K562 (cell line): ENCODE measurements at regions not wholly inside any gene's neighbourhood (a gene's known extent, or its start where the extent isn't known, plus 50 kb on each side); places are given as distances from the start of the nearest gene placed in this dataset.

Experiments used
- ATF2 ChIP-seq: sonication (generic); formaldehyde crosslinking; IDR thresholded peaks from 2 replicates; pipeline ENCODE4 v1.8.1; 2022; ENCODE audit warnings: missing genetic modification reagents
- CBX3 ChIP-seq, 2 experiments: IDR thresholded peaks; 1 replicate in 1 of 2; 2 replicates in 1 of 2; pipeline ENCODE4 v1.6.1; 2012; ENCODE audit warnings: inconsistent platforms in 2 of 2, low read length in 2 of 2, borderline replicate concordance in 1 of 2, control low read depth in 1 of 2
- CTCF ChIP-seq, 3 experiments: IDR thresholded peaks in 2 of 3; conservative IDR thresholded peaks in 1 of 3; 2 replicates each; pipeline ENCODE4 v1.5.1; 2011 to 2012; ENCODE audit warnings: low read length in 3 of 3, mild to moderate bottlenecking in 3 of 3, control low read depth in 2 of 3, improper control_type of control experiment in 1 of 3, inconsistent platforms in 1 of 3, low read depth in 1 of 3, mixed read lengths in 1 of 3, moderate library complexity in 1 of 3; ENCODE audit not compliant: insufficient read depth in 2 of 3
- FOS ChIP-seq: IDR thresholded peaks from 3 replicates; pipeline ENCODE4 v1.6.1; 2011; ENCODE audit not compliant: insufficient read length; ENCODE audit errors: extremely low read depth
- POLR2AphosphoS5 ChIP-seq: IDR thresholded peaks from 2 replicates; pipeline ENCODE4 v1.6.1; 2011; ENCODE audit warnings: mild to moderate bottlenecking, low read depth, low read length, moderate library complexity; ENCODE audit not compliant: control insufficient read depth, insufficient read depth
- SMC3 ChIP-seq: conservative IDR thresholded peaks from 2 replicates; pipeline ENCODE4 v1.6.1; 2011; ENCODE audit warnings: low read depth, low read length, improper control_type of control experiment; ENCODE audit not compliant: insufficient read depth
- ZBED1 ChIP-seq: IDR thresholded peaks from 2 replicates; pipeline ENCODE4 v1.6.1; 2014
- ZKSCAN8 ChIP-seq: fragments of 200-800 bp; sonication (Bioruptor generic); IDR thresholded peaks from 2 replicates; pipeline ENCODE4 v1.6.1; 2016; ENCODE audit warnings: missing genetic modification characterization, missing compliant biosample characterization

GRCh38 chr9:12194731-12195130 is 498.5 kb upstream of the TYRP1 start:
- no peak for TF ChIP-seq ZBED1
- TF ChIP-seq SMC3: no peak
- no peak for TF ChIP-seq CTCF (IDR thresholded peaks at IDR 0.05 in 2 of 3, conservative IDR thresholded peaks at IDR 0.05 in 1 of 3; ENCODE audit: insufficient read depth in 2 of 3, low read depth in 1 of 3, low read length in 3 of 3)
- TF ChIP-seq ZKSCAN8 (CRISPR knock-in tag): no peak
- TF ChIP-seq ATF2 (CRISPR knock-in tag): no peak
- TF ChIP-seq CBX3 (IDR thresholded peaks at IDR 0.05; ENCODE audit: borderline replicate concordance in 1 of 2, low read length in 2 of 2): no peak
- TF ChIP-seq POLR2AphosphoS5: no peak
- TF ChIP-seq FOS: no peak
